ENCODE measurements at regions not wholly inside any gene's neighbourhood (a gene's known extent, or its start where the extent isn't known, plus 50 kb on each side); places are given as distances from the start of the nearest gene placed in this dataset.

DNA sequence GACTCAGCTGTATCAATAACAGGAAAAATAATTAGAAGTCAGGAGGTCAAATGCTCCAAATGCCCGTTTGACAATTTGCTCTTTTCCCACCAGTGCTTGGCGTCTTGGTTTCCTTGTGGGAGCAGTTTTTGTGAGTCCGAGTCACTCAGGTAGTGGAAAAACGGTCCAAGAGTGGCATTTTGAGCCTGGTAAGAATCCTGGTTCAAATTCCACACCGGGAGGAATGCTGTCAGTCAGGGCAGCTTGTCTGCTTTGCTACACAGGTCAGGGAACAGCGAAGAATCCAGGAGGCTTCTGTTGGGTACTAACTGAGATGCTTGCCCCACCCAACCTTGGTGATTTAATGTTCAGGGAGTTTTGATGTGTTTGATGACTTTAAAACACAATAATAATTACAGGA, 209.5 kb downstream of the HERPUD2 start:
- no peaks in the 10 kb centered on the region for H3K4me1 ChIP-seq (ENCODE audit: control insufficient read depth, extremely low read depth, insufficient read depth, low read length)
- no peak overlapping the region for H3K27ac ChIP-seq (ENCODE audit: insufficient read depth, low read depth, low read length)
- no peak overlapping the region for H3K4me2 ChIP-seq (ENCODE audit: insufficient read depth, low read length)
- dilution Hi-C loops (cut with MboI; ENCODE audit: extremely low pct_ligation_motif_present, low sequenced_read_pairs) = no loop called here
- no peak for TF ChIP-seq MAX (IDR thresholded peaks at IDR 0.05; ENCODE audit: insufficient read depth, insufficient read length)
- no peak overlapping the region for H3K4me3 ChIP-seq (replicated peaks in 1 of 3; ENCODE audit: insufficient read depth in 1 of 3, low read depth in 1 of 3, low read length in 3 of 3)
- H2AFZ ChIP-seq (ENCODE audit: low read depth, low read length) = no peak overlapping the region
- no peaks in the 10 kb centered on the region for H3K36me3 ChIP-seq (ENCODE audit: control insufficient read depth in 2 of 2, extremely low read depth in 1 of 2, insufficient read depth in 2 of 2, low read length in 2 of 2)
- FAIRE-seq = no peak
- no peaks in the 10 kb centered on the region for H3K27me3 ChIP-seq (ENCODE audit: control insufficient read depth in 2 of 2, insufficient read depth in 2 of 2, low read length in 2 of 2)
- CTCF ChIA-PET = no interaction called here
- H4K20me1 ChIP-seq (replicated peaks; ENCODE audit: control insufficient read depth, extremely low read depth, insufficient read depth, low read length) = no peaks in the 10 kb centered on the region
- POLR2A ChIA-PET = no interaction called here
- no peaks in the 10 kb centered on the region for H3K9me3 ChIP-seq (replicated peaks; ENCODE audit: control insufficient read depth, insufficient read depth, low read length)
- no peak for DNase-seq (ENCODE audit: low read depth, low spot score)
- BruUV-seq (replicated peaks) = no TSS peak
- no peak overlapping the region for H3K9ac ChIP-seq (replicated peaks; ENCODE audit: extremely low read depth, insufficient read depth, low read length)
- H3K79me2 ChIP-seq (ENCODE audit: control insufficient read depth, insufficient read depth, low read length) = no peaks in the 10 kb centered on the region
- intact Hi-C loops (cut with micrococcal nuclease) = no loop called here
- no peaks in the 10 kb centered on the region for H3K9me1 ChIP-seq (replicated peaks; ENCODE audit: control insufficient read depth, extremely low read depth, insufficient read depth, low read length)

DNA sequence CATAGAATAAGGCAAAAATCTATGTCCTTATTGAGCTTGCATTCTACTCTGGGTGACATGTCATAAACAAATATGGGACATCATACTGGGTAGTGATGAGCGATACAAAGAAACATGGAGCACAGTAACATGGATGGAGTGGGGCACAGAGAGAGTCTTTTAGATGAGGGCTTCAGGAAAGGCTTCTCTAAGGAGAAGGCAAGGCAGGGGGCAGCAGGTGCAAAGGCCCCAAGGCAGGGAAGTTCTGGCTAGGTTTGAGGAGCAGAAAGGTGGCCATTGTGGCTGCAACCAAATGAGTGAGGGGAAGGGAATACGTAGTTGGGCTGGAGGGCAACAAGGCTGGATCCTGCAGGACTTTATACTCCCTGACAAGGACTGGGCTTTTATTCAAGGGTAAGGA, 211.4 kb downstream of the HERPUD2 start:
- no peaks in the 10 kb centered on the region for H3K36me3 ChIP-seq (ENCODE audit: control insufficient read depth in 2 of 2, extremely low read depth in 1 of 2, insufficient read depth in 2 of 2, low read length in 2 of 2)
- H3K4me3 ChIP-seq (replicated peaks in 1 of 3; ENCODE audit: insufficient read depth in 1 of 3, low read depth in 1 of 3, low read length in 3 of 3) = no peak overlapping the region
- H3K9ac ChIP-seq (replicated peaks; ENCODE audit: extremely low read depth, insufficient read depth, low read length) = no peak overlapping the region
- ChIA-PET POLR2A (no interaction called here), CTCF (no interaction called here)
- intact Hi-C loops (cut with micrococcal nuclease) (no loop called here), dilution Hi-C loops (cut with MboI; ENCODE audit: extremely low pct_ligation_motif_present, low sequenced_read_pairs) (no loop called here)
- H3K27ac ChIP-seq (ENCODE audit: insufficient read depth, low read depth, low read length) = no peak overlapping the region
- no peaks in the 10 kb centered on the region for H3K9me1 ChIP-seq (replicated peaks; ENCODE audit: control insufficient read depth, extremely low read depth, insufficient read depth, low read length)
- H3K4me1 ChIP-seq (ENCODE audit: control insufficient read depth, extremely low read depth, insufficient read depth, low read length) = no peaks in the 10 kb centered on the region
- H3K4me2 ChIP-seq (ENCODE audit: insufficient read depth, low read length) = no peak overlapping the region
- H3K79me2 ChIP-seq (ENCODE audit: control insufficient read depth, insufficient read depth, low read length) = no peaks in the 10 kb centered on the region
- H4K20me1 ChIP-seq (replicated peaks; ENCODE audit: control insufficient read depth, extremely low read depth, insufficient read depth, low read length) = no peaks in the 10 kb centered on the region
- BruUV-seq (replicated peaks) = no TSS peak
- H3K9me3 ChIP-seq (replicated peaks; ENCODE audit: control insufficient read depth, insufficient read depth, low read length) = no peaks in the 10 kb centered on the region
- no peak overlapping the region for H2AFZ ChIP-seq (ENCODE audit: low read depth, low read length)
- no peak for DNase-seq (ENCODE audit: low read depth, low spot score)
- no peak for FAIRE-seq
- no peak for TF ChIP-seq GATA2 (IDR thresholded peaks at IDR 0.05; ENCODE audit: insufficient read depth, insufficient read length, low read depth, low read length)
- TF ChIP-seq EZH2 (IDR thresholded peaks at IDR 0.05; ENCODE audit: borderline replicate concordance, low read depth, low read length, severe bottlenecking) = no peak
- H3K27me3 ChIP-seq (ENCODE audit: control insufficient read depth in 2 of 2, insufficient read depth in 2 of 2, low read length in 2 of 2) = no peaks in the 10 kb centered on the region
